Epithelial cell of proximal tubule (primary cell): ENCODE measurements at regions not wholly inside any gene's neighbourhood (a gene's known extent, or its start where the extent isn't known, plus 50 kb on each side); places are given as distances from the start of the nearest gene placed in this dataset.

ENCODE experiments used
- DNase-seq: peaks from one replicate; pipeline ENCODE4 v3.0.0-alpha.2; 2011; ENCODE audit warnings: low read depth
- H3K4me3 ChIP-seq: 2 replicates; pipeline ENCODE4 v1.5.1; 2011; ENCODE audit warnings: low read depth, mild to moderate bottlenecking, low read length
- TF ChIP-seq, protein P1 (sequence below): conservative IDR thresholded peaks from 2 replicates; pipeline ENCODE4 v1.5.1; 2012; ENCODE audit warnings: low read depth, mild to moderate bottlenecking, low read length

DNA sequence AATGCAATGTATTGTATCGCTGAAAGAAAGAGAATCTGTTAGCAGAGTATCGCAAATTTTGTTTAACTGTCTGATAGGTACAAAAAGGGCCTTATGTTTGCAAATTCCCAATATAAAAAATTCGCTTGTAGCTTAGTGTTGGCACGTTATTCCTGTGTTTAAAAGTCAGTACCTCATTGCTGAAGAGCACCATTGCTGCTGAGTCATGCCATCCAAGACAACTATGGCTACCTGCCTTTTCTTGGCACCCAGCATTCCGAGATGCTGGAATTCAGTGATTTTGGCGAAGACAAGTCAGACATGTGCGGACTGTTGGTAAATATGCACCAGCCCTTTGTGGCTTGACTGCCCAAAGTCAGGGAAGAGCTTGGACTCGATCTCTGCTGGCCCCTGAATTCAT lies 149.5 kb upstream of the EEA1 start:
- H3K4me3 ChIP-seq = no peak overlapping the region
- DNase-seq = no peak
- TF ChIP-seq, protein P1, sequence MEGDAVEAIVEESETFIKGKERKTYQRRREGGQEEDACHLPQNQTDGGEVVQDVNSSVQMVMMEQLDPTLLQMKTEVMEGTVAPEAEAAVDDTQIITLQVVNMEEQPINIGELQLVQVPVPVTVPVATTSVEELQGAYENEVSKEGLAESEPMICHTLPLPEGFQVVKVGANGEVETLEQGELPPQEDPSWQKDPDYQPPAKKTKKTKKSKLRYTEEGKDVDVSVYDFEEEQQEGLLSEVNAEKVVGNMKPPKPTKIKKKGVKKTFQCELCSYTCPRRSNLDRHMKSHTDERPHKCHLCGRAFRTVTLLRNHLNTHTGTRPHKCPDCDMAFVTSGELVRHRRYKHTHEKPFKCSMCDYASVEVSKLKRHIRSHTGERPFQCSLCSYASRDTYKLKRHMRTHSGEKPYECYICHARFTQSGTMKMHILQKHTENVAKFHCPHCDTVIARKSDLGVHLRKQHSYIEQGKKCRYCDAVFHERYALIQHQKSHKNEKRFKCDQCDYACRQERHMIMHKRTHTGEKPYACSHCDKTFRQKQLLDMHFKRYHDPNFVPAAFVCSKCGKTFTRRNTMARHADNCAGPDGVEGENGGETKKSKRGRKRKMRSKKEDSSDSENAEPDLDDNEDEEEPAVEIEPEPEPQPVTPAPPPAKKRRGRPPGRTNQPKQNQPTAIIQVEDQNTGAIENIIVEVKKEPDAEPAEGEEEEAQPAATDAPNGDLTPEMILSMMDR = no peak

- DNase-seq = no peak
- no peak overlapping the region for H3K4me3 ChIP-seq
- TF ChIP-seq, protein P1 = no peak
Measured at GRCh38 chr12:93079271-93079670, 150.2 kb upstream of the EEA1 start.

GRCh38 chr12:93079976-93080375 lies 150.9 kb upstream of the EEA1 start:
- TF ChIP-seq, protein P1 = no peak
- no peak overlapping the region for H3K4me3 ChIP-seq
- no peak for DNase-seq

GRCh38 chr12:93080452-93080851 lies 151.4 kb upstream of the EEA1 start:
- DNase-seq = no peak
- H3K4me3 ChIP-seq = no peak overlapping the region
- TF ChIP-seq, protein P1 = no peak

DNA sequence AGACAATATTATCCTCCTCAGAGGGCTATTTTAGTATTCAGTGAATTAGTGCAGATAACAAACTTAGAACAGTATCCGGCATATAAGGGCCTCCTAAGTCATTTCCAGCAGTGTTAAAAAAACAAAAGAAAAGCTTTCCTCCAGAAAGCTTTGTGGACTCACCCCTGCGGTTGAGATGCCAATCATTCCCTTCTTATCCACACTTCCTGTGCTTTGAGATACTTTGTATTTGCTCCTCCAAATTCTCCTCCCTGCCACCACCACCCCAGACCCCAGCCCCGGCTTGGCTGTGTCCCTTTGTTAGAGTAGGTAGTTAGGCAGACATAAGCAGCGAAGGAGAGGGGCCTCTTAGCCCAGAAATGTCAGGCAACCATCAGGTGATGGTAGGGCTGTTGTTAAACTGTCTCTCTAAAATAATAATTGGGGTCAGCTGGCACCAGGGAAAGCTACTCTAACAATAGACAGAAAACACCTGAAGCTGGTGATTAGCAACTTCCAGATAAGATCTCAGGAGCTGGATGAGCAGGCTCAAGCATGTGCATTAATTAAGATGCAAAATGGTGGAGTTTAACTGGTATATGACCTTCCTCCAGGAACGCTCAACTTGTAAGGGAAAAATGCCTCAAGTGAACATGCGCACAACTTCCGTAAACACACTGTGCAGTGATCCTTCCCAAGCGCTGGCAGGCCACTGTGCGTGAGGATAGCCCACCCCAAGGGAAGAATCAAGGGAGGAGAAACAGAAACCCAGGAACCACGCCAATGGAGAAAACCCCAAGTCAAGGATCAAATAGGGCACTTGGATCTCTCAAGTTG lies 152.1 kb upstream of the EEA1 start:
- TF ChIP-seq, protein P1 = no peak
- no peak for DNase-seq
- no peak overlapping the region for H3K4me3 ChIP-seq

DNA sequence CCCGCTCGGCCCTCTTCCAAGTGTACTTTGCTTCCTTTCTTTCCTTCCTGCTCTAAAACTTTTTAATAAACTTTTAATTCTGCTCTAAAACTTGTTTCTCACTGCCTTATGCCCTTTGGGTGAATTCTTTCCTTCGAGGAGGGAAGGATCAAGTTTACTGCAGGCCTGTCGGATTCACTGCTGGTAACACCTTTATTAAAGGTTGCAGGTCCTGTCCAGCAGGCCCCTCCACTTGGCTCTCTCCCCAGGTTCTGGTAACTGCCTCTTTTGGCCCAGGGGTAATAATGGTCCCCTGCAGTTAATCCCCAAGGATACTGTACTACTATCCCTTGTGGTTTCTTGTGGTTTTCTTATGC lies 152.7 kb upstream of the EEA1 start:
- DNase-seq = no peak
- TF ChIP-seq, protein P1 = no peak

More for the DNA sequence above, 152.7 kb upstream of the EEA1 start:
- no peak overlapping the region for H3K4me3 ChIP-seq
